ENCODE measurements at regions not wholly inside any gene's neighbourhood (a gene's known extent, or its start where the extent isn't known, plus 50 kb on each side); places are given as distances from the start of the nearest gene placed in this dataset.
"Not testable (repeated sequence)": the region's sequence is repeated elsewhere in the genome, so short reads cannot be mapped to it uniquely, and the experiment has no call there.

GRCh38 chr3:168736202-168736601 is 640.5 kb upstream of the GOLIM4 start:
- in situ Hi-C loops (cut with HindIII; ENCODE audit: low pct_ligation_motif_present, low pct_unique_long_range_greater_than_20kb, low sequenced_read_pairs): no loop called here
- DNase-seq: no peak

- no peak for DNase-seq
- in situ Hi-C loops (cut with HindIII; ENCODE audit: low pct_ligation_motif_present, low pct_unique_long_range_greater_than_20kb, low sequenced_read_pairs): no loop called here
Observed at GRCh38 chr3:168730073-168730472, 634.3 kb upstream of the GOLIM4 start.

- no peak for DNase-seq
- in situ Hi-C loops (cut with HindIII; ENCODE audit: low pct_ligation_motif_present, low pct_unique_long_range_greater_than_20kb, low sequenced_read_pairs): no loop called here
Observed at GRCh38 chr3:168722091-168722490, 626.4 kb upstream of the GOLIM4 start.

- in situ Hi-C loops (cut with HindIII; ENCODE audit: low pct_ligation_motif_present, low pct_unique_long_range_greater_than_20kb, low sequenced_read_pairs): no loop called here
- no peak for DNase-seq
Observed at GRCh38 chr3:168714609-168715240, 619.0 kb upstream of the GOLIM4 start.

GRCh38 chr3:168709073-168709472 is 613.3 kb upstream of the GOLIM4 start:
- in situ Hi-C loops (cut with HindIII; ENCODE audit: low pct_ligation_motif_present, low pct_unique_long_range_greater_than_20kb, low sequenced_read_pairs): no loop called here
- DNase-seq: no peak

GRCh38 chr3:168707900-168708299 is 612.2 kb upstream of the GOLIM4 start:
- in situ Hi-C loops (cut with HindIII; ENCODE audit: low pct_ligation_motif_present, low pct_unique_long_range_greater_than_20kb, low sequenced_read_pairs): no loop called here
- no peak for DNase-seq

GRCh38 chr3:168705412-168705811 is 609.7 kb upstream of the GOLIM4 start:
- in situ Hi-C loops (cut with HindIII; ENCODE audit: low pct_ligation_motif_present, low pct_unique_long_range_greater_than_20kb, low sequenced_read_pairs): no loop called here
- no peak for DNase-seq

- DNase-seq: no peak
- in situ Hi-C loops (cut with HindIII; ENCODE audit: low pct_ligation_motif_present, low pct_unique_long_range_greater_than_20kb, low sequenced_read_pairs): no loop called here
Observed at GRCh38 chr3:168696051-168696450, 600.3 kb upstream of the GOLIM4 start.

- in situ Hi-C loops (cut with HindIII; ENCODE audit: low pct_ligation_motif_present, low pct_unique_long_range_greater_than_20kb, low sequenced_read_pairs): no loop called here
- DNase-seq: no peak
Observed at GRCh38 chr3:168693870-168694269, 598.1 kb upstream of the GOLIM4 start.

- in situ Hi-C loops (cut with HindIII; ENCODE audit: low pct_ligation_motif_present, low pct_unique_long_range_greater_than_20kb, low sequenced_read_pairs): no loop called here
- DNase-seq: no peak
Observed at GRCh38 chr3:168688267-168688666, 592.5 kb upstream of the GOLIM4 start.

GRCh38 chr3:168684519-168684918 is 588.8 kb upstream of the GOLIM4 start:
- in situ Hi-C loops (cut with HindIII; ENCODE audit: low pct_ligation_motif_present, low pct_unique_long_range_greater_than_20kb, low sequenced_read_pairs): no loop called here
- no peak for DNase-seq

GRCh38 chr3:168678730-168679129 is 583.0 kb upstream of the GOLIM4 start:
- in situ Hi-C loops (cut with HindIII; ENCODE audit: low pct_ligation_motif_present, low pct_unique_long_range_greater_than_20kb, low sequenced_read_pairs): no loop called here
- DNase-seq: no peak

- in situ Hi-C loops (cut with HindIII; ENCODE audit: low pct_ligation_motif_present, low pct_unique_long_range_greater_than_20kb, low sequenced_read_pairs): no loop called here
- no peak for DNase-seq
Observed at GRCh38 chr3:168671091-168671490, 575.4 kb upstream of the GOLIM4 start.

GRCh38 chr3:168660879-168661657 is 565.3 kb upstream of the GOLIM4 start:
- DNase-seq; in situ Hi-C loops (cut with HindIII; ENCODE audit: low pct_ligation_motif_present, low pct_unique_long_range_greater_than_20kb, low sequenced_read_pairs): not testable (repeated sequence)

- no peak for DNase-seq
- in situ Hi-C loops (cut with HindIII; ENCODE audit: low pct_ligation_motif_present, low pct_unique_long_range_greater_than_20kb, low sequenced_read_pairs): no loop called here
Observed at GRCh38 chr3:168659015-168659414, 563.3 kb upstream of the GOLIM4 start.

- in situ Hi-C loops (cut with HindIII; ENCODE audit: low pct_ligation_motif_present, low pct_unique_long_range_greater_than_20kb, low sequenced_read_pairs): no loop called here
Observed at GRCh38 chr3:168655611-168656010, 559.9 kb upstream of the GOLIM4 start.

GRCh38 chr3:168654700-168655099 is 559.0 kb upstream of the GOLIM4 start:
- in situ Hi-C loops (cut with HindIII; ENCODE audit: low pct_ligation_motif_present, low pct_unique_long_range_greater_than_20kb, low sequenced_read_pairs): no loop called here
- no peak for DNase-seq

More at GRCh38 chr3:168655611-168656010, 559.9 kb upstream of the GOLIM4 start:
- DNase-seq: no peak

GRCh38 chr3:168653255-168653654 is 557.5 kb upstream of the GOLIM4 start:
- in situ Hi-C loops (cut with HindIII; ENCODE audit: low pct_ligation_motif_present, low pct_unique_long_range_greater_than_20kb, low sequenced_read_pairs): no loop called here
- no peak for DNase-seq

GRCh38 chr3:168648321-168648720 is 552.6 kb upstream of the GOLIM4 start:
- in situ Hi-C loops (cut with HindIII; ENCODE audit: low pct_ligation_motif_present, low pct_unique_long_range_greater_than_20kb, low sequenced_read_pairs): no loop called here
- no peak for DNase-seq

- in situ Hi-C loops (cut with HindIII; ENCODE audit: low pct_ligation_motif_present, low pct_unique_long_range_greater_than_20kb, low sequenced_read_pairs): no loop called here
- DNase-seq: no peak
Observed at GRCh38 chr3:168647582-168647981, 551.9 kb upstream of the GOLIM4 start.

Measured in ACHN (cell line).